GM13976 (cell line): ENCODE measurements at regions not wholly inside any gene's neighbourhood (a gene's known extent, or its start where the extent isn't known, plus 50 kb on each side); places are given as distances from the start of the nearest gene placed in this dataset.

Experiments used
- DNase-seq: peaks from one replicate; pipeline ENCODE4 v3.0.0; 2012; ENCODE audit warnings: low spot score
- CTCF ChIP-seq: IDR thresholded peaks from 2 replicates; pipeline ENCODE4 v1.5.1; 2012; ENCODE audit warnings: borderline replicate concordance, mild to moderate bottlenecking; ENCODE audit not compliant: insufficient read depth; ENCODE audit errors: extremely low read depth, missing control alignments, control extremely low read depth
- in situ Hi-C: fragments of 300-500 bp; cut with MboI; formaldehyde crosslinking; loops from one replicate; pipeline ENCODE4 v1.12.0; 2022; ENCODE audit warnings: low sequenced_read_pairs, mixed read lengths, inconsistent platforms; ENCODE audit not compliant: unreplicated experiment

GRCh38 chr15:47334805-47335535 lies 382.3 kb upstream of the SEMA6D start:
- no peak for TF ChIP-seq CTCF
- no peak for DNase-seq
- in situ Hi-C loops: no loop called here

GRCh38 chr15:47337106-47337505 lies 380.2 kb upstream of the SEMA6D start:
- in situ Hi-C loops: no loop called here
- no peak for DNase-seq

GRCh38 chr15:47337836-47338235 lies 379.5 kb upstream of the SEMA6D start:
- DNase-seq: no peak
- TF ChIP-seq CTCF: no peak
- in situ Hi-C loops: no loop called here

More at GRCh38 chr15:47337106-47337505, 380.2 kb upstream of the SEMA6D start:
- no peak for TF ChIP-seq CTCF

GRCh38 chr15:47338771-47339170 lies 378.5 kb upstream of the SEMA6D start:
- no peak for TF ChIP-seq CTCF
- in situ Hi-C loops: no loop called here
- DNase-seq: no peak

GRCh38 chr15:47339800-47340570 lies 377.3 kb upstream of the SEMA6D start:
- no peak for TF ChIP-seq CTCF
- in situ Hi-C loops: no loop called here
- DNase-seq: no peak

GRCh38 chr15:47340571-47340920 lies 376.8 kb upstream of the SEMA6D start:
- in situ Hi-C loops: no loop called here
- TF ChIP-seq CTCF: no peak
- DNase-seq: no peak
